ENCODE measurements at regions not wholly inside any gene's neighbourhood (a gene's known extent, or its start where the extent isn't known, plus 50 kb on each side); places are given as distances from the start of the nearest gene placed in this dataset.

DNA sequence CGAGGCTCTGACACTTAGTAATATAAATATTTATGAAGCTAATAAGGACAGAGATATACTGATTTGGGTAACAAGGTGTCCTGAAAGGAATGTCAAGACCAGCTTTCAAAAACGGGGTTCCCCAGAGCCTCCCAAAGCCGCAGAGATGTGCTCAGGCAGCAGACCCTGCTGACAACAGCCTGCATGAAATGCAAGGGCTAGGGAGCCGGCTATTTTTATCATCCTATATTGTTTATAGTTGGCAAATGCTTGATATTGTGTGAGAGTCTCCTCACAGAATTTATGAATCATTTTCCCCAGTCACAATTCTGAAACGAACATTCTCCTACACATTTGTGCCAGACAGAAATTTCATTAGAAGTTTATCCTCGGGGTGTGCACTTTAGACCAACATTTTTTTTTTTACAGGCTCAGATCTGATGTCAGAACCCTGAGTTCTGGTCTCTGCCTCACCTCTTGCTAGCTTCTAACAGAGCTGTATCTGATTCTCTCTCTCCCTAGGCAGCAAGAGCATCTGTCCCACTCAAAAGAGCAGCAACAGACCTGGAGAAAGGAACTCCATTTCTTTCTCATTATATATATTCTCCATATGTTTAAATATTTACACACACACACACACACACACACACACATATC lies 302.3 kb upstream of the PLD5 start:
- H3K23ac ChIP-seq (ENCODE audit: insufficient read length): no peak overlapping the region
- no peak overlapping the region for H2BK5ac ChIP-seq (ENCODE audit: low read depth, low read length)
- H3K79me1 ChIP-seq (ENCODE audit: low read depth, low read length): no peaks in the 10 kb centered on the region
- H3K18ac ChIP-seq (ENCODE audit: extremely low read depth, low read length): no peak overlapping the region
- no peaks in the 10 kb centered on the region for H4K20me1 ChIP-seq (replicated peaks in 1 of 2; ENCODE audit: control insufficient read depth in 1 of 2, insufficient read depth in 2 of 2, low read length in 2 of 2)
- H3K36me3 ChIP-seq (ENCODE audit: control insufficient read depth in 2 of 4, insufficient read depth in 4 of 4, low read length in 3 of 4): no peaks in the 10 kb centered on the region
- H2AFZ ChIP-seq (ENCODE audit: low read length): no peak overlapping the region
- FAIRE-seq (no peak), DNase-seq (ENCODE audit: low read depth in 1 of 2, low spot score in 2 of 2) (no peak)
- no peak overlapping the region for H3K4me3 ChIP-seq (ENCODE audit: extremely low read depth in 1 of 4, insufficient read depth in 2 of 4, low read depth in 3 of 4, low read length in 4 of 4)
- no peak overlapping the region for H3K27ac ChIP-seq (ENCODE audit: low read depth, low read length)
- WGBS, 2 experiments (ENCODE audit: extremely low coverage in 1 of 2, insufficient coverage in 1 of 2, insufficient read length in 1 of 2, insufficient replicate concordance in 2 of 2, low coverage in 1 of 2, low lambda C conversion rate in 2 of 2, missing lambda C conversion rate in 1 of 2): 79% methylated on average over 6 of the region's 6 CpGs; no CpG with 5 or more reads in 1 of the 2 experiments
- H4K5ac ChIP-seq (ENCODE audit: insufficient read length, low read depth, low read length): no peak overlapping the region
- H3K14ac ChIP-seq (ENCODE audit: insufficient read length): no peak overlapping the region
- no peak overlapping the region for H3K9ac ChIP-seq (replicated peaks in 1 of 4; ENCODE audit: extremely low read depth in 1 of 4, low read depth in 3 of 4, low read length in 3 of 4)
- H3K4me2 ChIP-seq (ENCODE audit: insufficient read depth in 1 of 2, low read depth in 2 of 2, low read length in 2 of 2): no peak overlapping the region
- no peak overlapping the region for H4K8ac ChIP-seq (ENCODE audit: extremely low read depth, insufficient read depth, low read length)
- no peak overlapping the region for H2AK5ac ChIP-seq (ENCODE audit: low read depth, low read length)
- no peak overlapping the region for H2BK12ac ChIP-seq (ENCODE audit: low read depth, low read length)
- H2BK15ac ChIP-seq (ENCODE audit: low read length): no peak overlapping the region
- H3K4ac ChIP-seq (replicated peaks; ENCODE audit: insufficient read length, low read depth, low read length): no peak overlapping the region
- H2BK20ac ChIP-seq (ENCODE audit: low read length): no peak overlapping the region
- no peaks in the 10 kb centered on the region for H3K9me3 ChIP-seq (ENCODE audit: insufficient read depth in 2 of 2, low read depth in 1 of 2, low read length in 1 of 2)
- no peaks in the 10 kb centered on the region; the same call in none of the 2 replicates for H3K23me2 ChIP-seq (ENCODE audit: low read depth, low read length)
- ChIA-PET CTCF (ENCODE audit: partially characterized antibody) (no interaction called here), POLR2A (ENCODE audit: partially characterized antibody) (no interaction called here)
- H3K4me1 ChIP-seq (replicated peaks in 1 of 4; ENCODE audit: control insufficient read depth in 3 of 4, insufficient read depth in 4 of 4, low read length in 3 of 4): peaks cover 0 to 6% (median 4%) of the 10 kb centered on the region in 4 experiments; a peak in 4 of 7 replicates
- TF ChIP-seq EP300 (IDR thresholded peaks at IDR 0.05; ENCODE audit: borderline replicate concordance in 1 of 2, low read depth in 2 of 2, low read length in 2 of 2): no peak
- TF ChIP-seq YY1 (IDR thresholded peaks at IDR 0.05; ENCODE audit: low read depth, low read length): no peak
- no peak for TF ChIP-seq POU5F1 (IDR thresholded peaks at IDR 0.05; ENCODE audit: low read depth, low read length)
- TF ChIP-seq TAF7 (optimal IDR thresholded peaks at IDR 0.05; ENCODE audit: borderline replicate concordance, low read depth, low read length): no peak
- no peak for TF ChIP-seq RNF2 (IDR thresholded peaks at IDR 0.05; ENCODE audit: borderline replicate concordance, low read depth, low read length, missing control alignments, poor library complexity, severe bottlenecking)
- TF ChIP-seq TBP (IDR thresholded peaks at IDR 0.05; ENCODE audit: low read depth, low read length): no peak
- TF ChIP-seq SIN3A (conservative IDR thresholded peaks at IDR 0.05 in 1 of 2, IDR thresholded peaks at IDR 0.05 in 1 of 2; ENCODE audit: low read depth in 1 of 2, low read length in 2 of 2): no peak
- TF ChIP-seq NRF1 (IDR thresholded peaks at IDR 0.05; ENCODE audit: low read depth, low read length): no peak
- no peak for TF ChIP-seq HDAC6 (IDR thresholded peaks at IDR 0.05; ENCODE audit: low read depth, low read length)
- no peak for TF ChIP-seq SIRT6 (IDR thresholded peaks at IDR 0.05; ENCODE audit: low read length)
- TF ChIP-seq CBX5 (IDR thresholded peaks at IDR 0.05; ENCODE audit: low read depth, low read length): no peak
- no peak overlapping the region for H3K56ac ChIP-seq (replicated peaks; ENCODE audit: insufficient read length, low read depth, low read length)
- no peaks in the 10 kb centered on the region for H3K79me2 ChIP-seq (ENCODE audit: control insufficient read depth in 1 of 2, insufficient read depth in 2 of 2, low read length in 2 of 2)
- no peaks in the 10 kb centered on the region for H3K27me3 ChIP-seq (replicated peaks in 1 of 4; ENCODE audit: control insufficient read depth in 3 of 4, extremely low read depth in 1 of 4, insufficient read depth in 3 of 4, low read length in 3 of 4)
- H2BK120ac ChIP-seq (replicated peaks; ENCODE audit: low read depth, low read length): no peak overlapping the region
- H4K91ac ChIP-seq (replicated peaks; ENCODE audit: insufficient read length, low read length): no peak overlapping the region
